HG02798 (cell line): ENCODE measurements at regions not wholly inside any gene's neighbourhood (a gene's known extent, or its start where the extent isn't known, plus 50 kb on each side); places are given as distances from the start of the nearest gene placed in this dataset.

Source experiments
- ATAC-seq: cut with Tn5 transposase; IDR thresholded peaks from one replicate; pipeline ENCODE4 v1.9.1; 2021; ENCODE audit warnings: mild to moderate bottlenecking; ENCODE audit not compliant: unreplicated experiment, poor library complexity

DNA sequence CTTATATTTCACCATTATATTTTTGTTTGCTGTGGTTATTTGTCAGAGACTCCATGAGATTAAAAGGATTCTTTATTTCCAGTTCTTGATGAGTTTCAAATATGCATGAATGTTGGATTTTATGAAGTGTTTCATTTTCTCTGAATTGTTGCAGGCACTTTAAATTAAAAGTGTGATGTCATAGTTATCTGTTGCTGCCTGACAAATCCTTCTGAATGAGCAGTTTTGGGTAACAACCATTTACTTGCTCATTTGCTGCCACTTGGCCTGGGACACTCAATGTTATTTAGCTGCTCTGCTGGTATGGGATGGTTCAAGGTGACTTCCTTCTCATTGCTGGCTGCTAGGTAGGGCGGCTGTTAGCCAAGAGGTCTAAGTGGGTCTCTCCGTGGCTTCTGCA is 173.5 kb downstream of the LPIN1 start:
- ATAC-seq, result no peak

GRCh38 chr2:11920993-11921583 is 174.7 kb downstream of the LPIN1 start:
- ATAC-seq, result no peak

GRCh38 chr2:11922294-11922693 is 175.9 kb downstream of the LPIN1 start:
- ATAC-seq, result no peak

DNA sequence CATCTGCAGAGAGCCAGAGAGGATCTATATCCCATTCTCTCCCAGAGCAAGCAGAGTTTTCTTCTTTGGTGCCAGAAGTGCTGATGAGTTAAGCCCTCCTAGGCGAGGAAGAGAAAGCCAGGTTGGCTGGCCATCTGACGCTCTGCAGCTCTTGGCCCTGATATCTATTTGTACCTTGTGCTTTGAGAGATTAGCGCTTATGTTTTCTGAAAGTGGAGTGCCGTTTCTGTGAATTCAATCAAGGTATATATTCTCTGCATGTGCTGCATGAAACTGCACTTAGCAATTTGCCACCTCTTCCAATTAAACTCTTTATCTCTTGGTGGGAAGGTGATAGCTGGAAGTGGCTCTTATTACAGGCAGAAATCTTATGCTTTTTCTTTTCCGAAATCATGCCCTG is 177.5 kb downstream of the LPIN1 start:
- no peak for ATAC-seq

GRCh38 chr2:11925295-11926066 is 179.0 kb downstream of the LPIN1 start:
- no peak for ATAC-seq

GRCh38 chr2:11930211-11930761 is 183.9 kb downstream of the LPIN1 start:
- no peak for ATAC-seq

DNA sequence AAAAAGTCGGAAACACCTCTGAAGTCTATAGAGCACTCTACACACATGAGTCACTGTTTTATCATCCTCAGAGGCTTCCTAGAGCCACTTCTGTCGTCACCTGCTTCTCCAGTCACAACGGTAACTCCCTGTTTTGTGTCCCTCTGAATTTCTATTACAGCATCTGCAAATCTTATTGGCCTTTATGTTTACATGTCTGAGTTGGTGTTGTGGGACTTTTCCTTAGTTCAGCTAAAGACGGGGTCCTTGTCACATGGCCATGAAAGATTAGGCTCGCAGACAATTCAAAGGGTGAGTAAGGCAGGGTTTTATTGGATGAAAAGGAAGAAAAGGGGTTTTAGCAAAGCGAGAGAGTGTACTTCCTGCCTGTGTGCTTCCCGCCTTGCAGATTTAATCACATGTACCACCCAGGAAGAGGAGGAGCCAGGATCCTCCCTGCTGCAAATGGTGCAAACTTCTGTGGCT is 185.6 kb downstream of the LPIN1 start:
- no peak for ATAC-seq

DNA sequence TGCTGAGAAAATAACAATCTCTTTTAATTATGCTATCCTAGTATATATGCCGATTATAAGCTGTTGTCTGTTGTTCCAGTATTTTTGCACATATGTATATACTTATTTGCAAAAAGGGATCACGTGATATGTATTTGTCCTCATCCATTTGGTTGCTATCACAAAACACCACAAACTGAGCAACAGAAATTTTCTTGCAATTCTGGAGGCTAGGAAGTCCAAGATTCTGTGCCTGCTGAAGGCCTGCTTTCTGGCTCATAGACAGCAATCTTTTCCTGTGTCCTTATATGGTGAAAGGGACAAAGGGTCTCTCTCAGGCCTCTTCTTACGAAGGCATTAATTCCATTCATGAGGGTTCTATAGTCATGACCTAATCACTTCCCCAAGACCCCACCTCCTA is 186.5 kb downstream of the LPIN1 start:
- ATAC-seq, result no peak

- no peak for ATAC-seq
Observed at GRCh38 chr2:11933854-11934253, 187.4 kb downstream of the LPIN1 start.

GRCh38 chr2:11936761-11937160 is 190.3 kb downstream of the LPIN1 start:
- ATAC-seq, result no peak

DNA sequence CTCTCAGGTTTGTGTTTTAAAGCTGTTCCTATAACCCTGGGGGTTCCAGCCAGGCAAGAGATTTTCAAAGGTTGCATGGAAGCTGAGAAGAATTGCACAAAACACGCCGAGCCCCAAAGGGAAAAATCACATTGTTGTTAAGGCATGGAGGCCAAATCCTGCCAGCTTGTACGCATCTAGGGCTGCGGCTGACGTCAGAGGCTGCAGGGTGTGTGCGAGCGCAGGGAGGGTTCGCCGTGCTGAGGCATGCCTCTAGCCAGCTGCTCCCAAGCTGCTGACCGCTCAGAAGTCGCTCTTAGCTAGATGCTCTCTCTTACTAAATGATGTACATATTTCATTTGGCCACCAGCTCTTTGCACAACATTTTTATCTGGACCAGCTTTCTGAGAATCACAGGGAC is 191.8 kb downstream of the LPIN1 start:
- ATAC-seq, result no peak

DNA sequence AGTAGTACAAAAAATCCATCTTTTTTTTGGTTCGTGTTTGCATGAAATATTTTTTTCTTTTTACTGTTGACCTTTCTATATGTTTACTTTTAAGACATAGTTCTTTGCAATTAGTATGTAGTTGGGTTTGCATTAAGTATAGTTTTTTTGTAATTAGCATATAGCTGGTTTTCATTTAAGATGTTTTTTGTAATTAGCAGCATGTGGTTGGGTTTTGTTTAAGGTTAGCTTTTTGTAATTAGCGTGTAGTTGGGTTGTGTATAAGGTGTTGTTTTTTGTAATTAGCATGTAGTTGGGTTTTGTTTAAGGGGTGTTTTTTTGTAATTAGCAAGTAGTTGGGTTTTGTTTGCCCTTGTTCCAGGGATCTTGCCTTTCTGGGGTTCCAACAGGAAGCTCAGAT is 193.1 kb downstream of the LPIN1 start:
- ATAC-seq, result no peak

GRCh38 chr2:11940121-11940743 is 193.8 kb downstream of the LPIN1 start:
- ATAC-seq, result no peak

DNA sequence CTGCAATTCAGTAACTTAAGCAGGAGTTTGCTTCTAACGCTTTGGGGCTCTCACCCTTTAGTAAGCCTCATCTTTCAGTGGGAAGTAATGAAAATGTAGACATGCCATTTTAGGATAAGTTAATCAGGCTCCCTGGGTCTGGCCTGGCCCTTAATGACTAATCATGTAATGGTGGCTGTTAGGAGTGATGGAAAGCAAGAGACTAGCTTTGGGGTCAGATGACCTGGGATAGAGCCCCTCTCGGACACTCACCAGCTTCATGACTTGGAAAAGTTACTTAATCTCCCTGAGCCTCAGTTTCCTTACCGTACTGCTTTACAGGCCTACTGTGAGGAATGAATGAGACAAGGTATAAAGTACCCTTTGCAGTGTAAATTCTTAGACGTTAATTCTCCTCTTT is 194.4 kb downstream of the LPIN1 start:
- ATAC-seq, result no peak

GRCh38 chr2:11941201-11942177 is 195.1 kb downstream of the LPIN1 start:
- no peak for ATAC-seq

GRCh38 chr2:11942178-11942569 is 195.7 kb downstream of the LPIN1 start:
- no peak for ATAC-seq

GRCh38 chr2:11944311-11944710 is 197.9 kb downstream of the LPIN1 start:
- ATAC-seq, result no peak

DNA sequence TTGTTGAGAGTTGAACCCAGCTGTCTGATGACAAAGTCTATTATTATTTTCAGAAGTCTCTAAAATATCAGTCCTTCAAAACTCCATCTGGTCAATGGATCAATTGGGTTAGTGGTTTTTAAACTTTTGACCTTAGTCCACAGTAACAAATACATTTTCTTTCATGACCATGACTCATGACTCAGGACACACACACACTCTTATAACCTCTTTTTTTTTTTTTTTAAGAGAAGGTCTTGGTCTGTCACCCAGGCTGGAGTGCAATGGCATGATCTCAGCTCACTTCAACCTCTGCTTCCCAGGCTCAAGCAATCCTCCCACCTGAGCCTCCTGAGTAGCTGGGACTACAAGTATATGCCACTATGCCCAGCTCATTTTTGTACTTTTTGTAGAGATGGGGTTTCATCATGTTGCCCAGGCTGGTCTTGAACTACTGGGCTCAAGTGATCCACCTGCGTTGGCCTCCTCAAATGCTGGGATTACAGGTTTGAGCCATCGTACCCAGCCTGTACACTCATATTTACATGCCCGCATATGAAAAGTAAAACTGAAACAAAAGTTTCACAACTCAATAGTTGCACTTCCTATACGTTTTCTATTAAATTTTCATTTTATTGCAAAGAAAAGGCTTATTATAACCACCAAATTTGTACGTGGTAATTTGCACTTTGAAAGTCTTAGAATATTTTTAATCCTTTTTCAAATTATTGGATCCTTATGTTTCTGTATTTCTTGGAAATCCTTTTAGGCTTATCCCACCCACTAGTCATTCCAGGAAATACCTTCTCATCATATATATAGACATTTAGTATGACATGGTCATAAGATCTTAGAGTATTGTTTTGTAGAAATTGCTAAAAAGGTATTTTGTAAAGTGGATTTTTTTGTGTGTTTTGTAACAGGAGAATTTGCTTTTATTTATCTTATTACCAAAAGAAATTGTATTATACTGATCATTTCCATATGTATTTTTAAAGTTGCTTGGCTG is 199.0 kb downstream of the LPIN1 start:
- ATAC-seq, result peak; percentile 91

- no peak for ATAC-seq
Observed at GRCh38 chr2:11947956-11948355, 201.5 kb downstream of the LPIN1 start.
